ENCODE measurements at regions not wholly inside any gene's neighbourhood (a gene's known extent, or its start where the extent isn't known, plus 50 kb on each side); places are given as distances from the start of the nearest gene placed in this dataset.

DNA sequence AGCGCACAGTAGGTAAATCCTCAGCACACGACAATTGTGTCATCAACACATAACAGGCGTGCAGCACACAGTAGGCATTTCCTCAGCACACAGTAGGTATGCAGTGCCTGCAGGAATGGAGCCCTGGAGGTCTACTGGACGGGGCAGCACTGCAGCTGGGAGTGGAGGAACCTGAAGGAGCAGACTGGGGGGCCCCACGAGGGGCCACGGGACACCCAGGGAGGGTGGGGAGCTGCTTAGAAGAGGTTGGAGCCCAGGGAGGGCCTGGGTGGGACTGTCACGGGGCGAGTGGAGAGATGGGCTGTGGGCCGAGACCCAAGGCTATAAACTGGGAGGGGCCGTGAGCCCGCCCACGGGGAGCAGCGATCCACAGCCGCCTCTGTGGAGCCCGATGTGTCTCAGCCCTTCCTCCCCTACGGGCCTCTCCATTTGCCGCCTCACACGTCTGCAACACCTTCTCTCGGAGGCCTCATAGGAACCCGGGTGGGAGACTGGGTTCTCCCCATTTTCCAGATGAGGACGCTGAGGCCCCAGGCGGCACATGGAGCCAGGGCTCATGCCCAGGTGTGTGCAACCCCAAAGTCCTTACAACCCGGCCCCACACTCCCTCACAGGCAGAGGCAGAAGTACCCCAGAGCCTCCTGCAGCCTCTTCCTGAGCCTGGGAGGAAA is 101.5 kb downstream of the MICALL2 start:
- no peaks in the 10 kb centered on the region for H3K9me2 ChIP-seq (ENCODE audit: insufficient read depth)
- H3K79me2 ChIP-seq (ENCODE audit: low read depth): no peaks in the 10 kb centered on the region
- peaks cover 54% of the 10 kb centered on the region for H3K27me3 ChIP-seq (ENCODE audit: insufficient read depth, low read depth)
- CTCF ChIA-PET: no interaction called here
- intact Hi-C loops (cut with micrococcal nuclease; ENCODE audit: unreplicated experiment): no loop called here
- POLR2A ChIA-PET (ENCODE audit: unreplicated experiment): no interaction called here
- DNase-seq: no peak
- H3K9me3 ChIP-seq (ENCODE audit: insufficient read depth, low read depth): no peaks in the 10 kb centered on the region
- H3K27ac ChIP-seq: no peak overlapping the region
- H2AFZ ChIP-seq: no peak overlapping the region
- no peak overlapping the region for H3K4me2 ChIP-seq
- H3K4me3 ChIP-seq: no peak overlapping the region
- TF ChIP-seq CTCF (conservative IDR thresholded peaks at IDR 0.05) (no peak), EZH2 (IDR thresholded peaks at IDR 0.05; ENCODE audit: low read depth) (no peak)
- no peaks in the 10 kb centered on the region for H3K36me3 ChIP-seq (ENCODE audit: low read depth)
- H3K4me1 ChIP-seq (replicated peaks; ENCODE audit: insufficient read depth): no peaks in the 10 kb centered on the region
- no peaks in the 10 kb centered on the region for H4K20me1 ChIP-seq (ENCODE audit: insufficient read depth)
- BruUV-seq (replicated peaks): no TSS peak
- H3F3A ChIP-seq (ENCODE audit: insufficient read depth, low read depth): no peaks in the 10 kb centered on the region

GRCh38 chr7:1358376-1359050 is 100.8 kb downstream of the MICALL2 start:
- no peaks in the 10 kb centered on the region for H3K79me2 ChIP-seq (ENCODE audit: low read depth)
- ChIA-PET CTCF (interaction anchor here (0.5 kb wide), 1 partner anchor 1117 kb away, joined by 5 read pairs; no protein-coding TSS in a partner anchor), POLR2A (ENCODE audit: unreplicated experiment) (no interaction called here)
- H3K4me1 ChIP-seq (replicated peaks; ENCODE audit: insufficient read depth): no peaks in the 10 kb centered on the region
- no peaks in the 10 kb centered on the region for H3K9me2 ChIP-seq (ENCODE audit: insufficient read depth)
- H3K27me3 ChIP-seq (ENCODE audit: insufficient read depth, low read depth): peaks cover 54% of the 10 kb centered on the region
- H3K4me3 ChIP-seq: no peak overlapping the region
- H4K20me1 ChIP-seq (ENCODE audit: insufficient read depth): no peaks in the 10 kb centered on the region
- no peaks in the 10 kb centered on the region for H3K36me3 ChIP-seq (ENCODE audit: low read depth)
- no peaks in the 10 kb centered on the region for H3K9me3 ChIP-seq (ENCODE audit: insufficient read depth, low read depth)
- H2AFZ ChIP-seq: no peak overlapping the region
- intact Hi-C loops (cut with micrococcal nuclease; ENCODE audit: unreplicated experiment): no loop called here
- DNase-seq: no peak
- H3K27ac ChIP-seq: no peak overlapping the region
- no peaks in the 10 kb centered on the region for H3F3A ChIP-seq (ENCODE audit: insufficient read depth, low read depth)
- TF ChIP-seq EZH2 (IDR thresholded peaks at IDR 0.05; ENCODE audit: low read depth) (no peak), CTCF (conservative IDR thresholded peaks at IDR 0.05) (no peak)
- no TSS peak for BruUV-seq (replicated peaks)
- H3K4me2 ChIP-seq: no peak overlapping the region

DNA sequence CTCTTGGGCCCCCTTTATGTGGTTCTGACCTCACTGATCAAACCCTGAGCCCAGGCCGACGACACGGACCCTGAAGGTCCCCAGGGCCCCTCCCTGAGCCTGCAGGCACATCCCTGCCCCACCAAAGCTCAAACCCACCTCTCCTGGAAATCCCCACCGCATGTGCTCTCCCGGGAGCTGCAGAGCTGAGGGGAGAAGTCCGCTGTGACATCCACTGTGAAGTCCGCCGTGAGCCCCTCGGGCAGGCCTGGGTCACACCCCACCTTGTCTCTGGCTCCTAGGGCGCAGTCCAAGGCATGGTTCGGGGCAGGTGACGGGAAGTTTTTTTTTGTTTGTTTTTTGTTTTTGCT is 100.2 kb downstream of the MICALL2 start:
- no TSS peak for BruUV-seq (replicated peaks)
- Histone ChIP-seq H3F3A (ENCODE audit: insufficient read depth, low read depth) (no peaks in the 10 kb centered on the region), H4K20me1 (ENCODE audit: insufficient read depth) (no peaks in the 10 kb centered on the region), H3K4me1 (replicated peaks; ENCODE audit: insufficient read depth) (no peaks in the 10 kb centered on the region), H2AFZ (no peak overlapping the region), H3K4me3 (no peak overlapping the region), H3K4me2 (no peak overlapping the region), H3K9me2 (ENCODE audit: insufficient read depth) (no peaks in the 10 kb centered on the region), H3K9me3 (ENCODE audit: insufficient read depth, low read depth) (no peaks in the 10 kb centered on the region), H3K27ac (no peak overlapping the region), H3K27me3 (ENCODE audit: insufficient read depth, low read depth) (peaks cover 53% of the 10 kb centered on the region), H3K79me2 (ENCODE audit: low read depth) (no peaks in the 10 kb centered on the region), H3K36me3 (ENCODE audit: low read depth) (no peaks in the 10 kb centered on the region)
- intact Hi-C loops (cut with micrococcal nuclease; ENCODE audit: unreplicated experiment): no loop called here
- ChIA-PET CTCF (interaction anchor here (0.5 to 0.7 kb wide), 3 partner anchors 24 to 1118 kb away, joined by 4 to 5 read pairs (median 5); no protein-coding TSS in a partner anchor), POLR2A (ENCODE audit: unreplicated experiment) (no interaction called here)
- DNase-seq: no peak
- TF ChIP-seq CTCF (conservative IDR thresholded peaks at IDR 0.05) (no peak), EZH2 (IDR thresholded peaks at IDR 0.05; ENCODE audit: low read depth) (no peak)

Data from PC-9 (cell line).